ENCODE measurements at regions not wholly inside any gene's neighbourhood (a gene's known extent, or its start where the extent isn't known, plus 50 kb on each side); places are given as distances from the start of the nearest gene placed in this dataset.

- no peak for TF ChIP-seq POLR2A (IDR thresholded peaks at IDR 0.05; ENCODE audit: low read depth, low read length)
- no peak for TF ChIP-seq CTCF (conservative IDR thresholded peaks at IDR 0.05; ENCODE audit: low read depth, low read length)
- TF ChIP-seq MAFK (IDR thresholded peaks at IDR 0.05; ENCODE audit: low read depth, low read length), result no peak
- no peak for TF ChIP-seq BHLHE40 (IDR thresholded peaks at IDR 0.05; ENCODE audit: low read depth, low read length)
- no peak for TF ChIP-seq SMC3 (IDR thresholded peaks at IDR 0.05; ENCODE audit: low read depth, low read length)
- TF ChIP-seq ELK1 (IDR thresholded peaks at IDR 0.05; ENCODE audit: borderline replicate concordance, low read depth, low read length), result no peak
- TF ChIP-seq MXI1 (IDR thresholded peaks at IDR 0.05; ENCODE audit: borderline replicate concordance, low read depth, low read length), result no peak
- no peak for TF ChIP-seq MAZ (IDR thresholded peaks at IDR 0.05; ENCODE audit: borderline replicate concordance, low read depth, low read length)
Observed at GRCh38 chr3:16011376-16011775, 163.1 kb upstream of the GALNT15 start.

Measured in IMR-90 (cell line).